HG03095 (cell line): ENCODE measurements at regions not wholly inside any gene's neighbourhood (a gene's known extent, or its start where the extent isn't known, plus 50 kb on each side); places are given as distances from the start of the nearest gene placed in this dataset.
A peak's percentile ranks its signal among the peaks of the same experiment; 100 is the strongest.

Experiments
- ATAC-seq: cut with Tn5 transposase; IDR thresholded peaks from one replicate; pipeline ENCODE4 v1.9.1; 2021; ENCODE audit warnings: moderate library complexity; ENCODE audit not compliant: unreplicated experiment

DNA sequence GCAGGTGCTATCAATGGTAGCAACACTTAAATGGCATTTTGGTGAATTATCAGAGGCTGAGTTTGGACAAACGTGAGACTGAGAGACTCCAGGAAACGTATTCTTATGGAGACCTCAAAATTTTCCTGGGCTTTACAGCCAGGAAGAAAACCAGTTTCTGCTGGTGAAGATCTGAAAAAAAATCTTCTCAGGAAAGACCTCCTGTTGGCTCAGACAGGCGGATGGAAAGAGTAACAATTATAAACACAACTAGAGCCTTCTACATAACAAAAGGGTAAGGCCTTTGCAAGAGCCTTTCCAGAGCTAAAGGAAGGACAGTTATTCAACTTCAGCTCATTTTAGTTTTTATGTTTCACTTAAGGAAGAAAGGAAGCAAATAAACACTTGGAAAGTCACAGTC lies 274.4 kb downstream of the THBS2 start:
- no peak for ATAC-seq

DNA sequence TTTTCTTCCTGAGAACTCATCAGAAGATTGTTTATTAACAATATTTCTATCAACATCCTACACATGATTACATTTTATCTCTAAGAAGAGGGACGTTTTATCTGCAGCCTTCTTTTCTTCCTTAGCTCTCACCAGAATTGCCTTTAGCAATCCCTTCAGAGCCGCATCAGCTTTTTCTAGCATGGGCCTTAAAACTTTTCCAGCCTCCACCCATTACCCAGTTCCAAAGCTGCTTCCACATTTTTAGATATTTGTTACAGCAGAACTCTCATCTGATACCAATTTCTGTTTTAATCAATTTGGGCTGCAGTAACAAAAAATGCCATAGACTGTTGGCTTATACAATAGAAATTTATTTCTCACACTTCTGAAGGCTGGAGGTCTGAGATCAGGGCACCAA lies 281.5 kb downstream of the THBS2 start:
- no peak for ATAC-seq

DNA sequence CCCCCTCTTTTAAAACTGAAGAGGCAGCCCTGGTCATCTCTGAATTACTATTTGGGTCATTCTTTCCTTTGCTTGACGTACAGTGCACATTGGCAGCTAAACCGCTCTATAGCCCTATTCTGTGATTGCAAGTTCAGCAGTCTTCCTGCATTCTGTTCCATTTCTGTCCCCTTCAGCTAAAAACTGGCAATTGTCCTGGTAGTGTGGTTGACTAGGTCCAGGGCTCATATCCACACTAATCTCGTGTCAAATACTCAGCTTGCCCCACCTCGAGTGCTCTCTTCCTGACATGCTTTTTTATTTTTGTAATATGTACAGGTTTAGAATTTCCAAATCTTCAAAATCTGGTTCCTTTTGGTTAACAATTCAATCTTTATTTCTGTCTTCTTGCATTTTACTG lies 282.1 kb downstream of the THBS2 start:
- no peak for ATAC-seq

DNA sequence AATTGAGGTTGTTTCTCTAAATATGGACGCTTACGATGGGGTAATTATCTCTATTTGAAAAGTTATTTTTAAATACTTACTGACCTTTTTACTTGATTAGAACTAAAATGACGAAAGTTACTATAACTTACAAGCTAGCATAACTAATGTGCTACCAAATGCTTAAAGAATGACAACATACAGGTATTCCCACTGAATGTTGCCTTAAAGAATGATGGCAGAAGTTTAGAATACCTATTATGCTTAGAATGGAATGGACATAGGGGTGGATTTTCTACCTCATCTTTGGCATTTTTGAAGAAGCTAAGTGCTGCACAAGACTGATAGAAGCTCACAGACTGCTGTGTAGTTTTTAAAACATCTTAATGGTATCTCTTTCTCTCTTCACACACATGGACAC lies 284.8 kb downstream of the THBS2 start:
- no peak for ATAC-seq

DNA sequence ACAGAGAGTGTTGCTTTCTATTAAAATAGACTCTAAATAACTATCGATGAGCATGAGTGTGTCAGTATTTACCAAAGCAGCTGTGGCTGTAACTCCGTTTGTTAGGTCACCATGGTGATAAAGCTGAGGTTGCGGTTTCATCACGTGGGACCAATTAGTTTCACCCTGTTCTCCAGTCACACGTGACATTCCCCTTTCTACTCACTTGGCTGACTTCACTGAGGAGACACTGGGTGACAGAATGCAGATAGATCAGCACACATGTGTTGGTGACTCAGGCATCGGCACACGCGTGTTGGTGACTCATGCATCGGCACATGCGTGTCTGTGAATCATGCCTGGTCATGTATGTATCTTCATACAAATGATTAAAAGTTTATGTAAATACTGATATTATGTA lies 285.4 kb downstream of the THBS2 start:
- no peak for ATAC-seq

DNA sequence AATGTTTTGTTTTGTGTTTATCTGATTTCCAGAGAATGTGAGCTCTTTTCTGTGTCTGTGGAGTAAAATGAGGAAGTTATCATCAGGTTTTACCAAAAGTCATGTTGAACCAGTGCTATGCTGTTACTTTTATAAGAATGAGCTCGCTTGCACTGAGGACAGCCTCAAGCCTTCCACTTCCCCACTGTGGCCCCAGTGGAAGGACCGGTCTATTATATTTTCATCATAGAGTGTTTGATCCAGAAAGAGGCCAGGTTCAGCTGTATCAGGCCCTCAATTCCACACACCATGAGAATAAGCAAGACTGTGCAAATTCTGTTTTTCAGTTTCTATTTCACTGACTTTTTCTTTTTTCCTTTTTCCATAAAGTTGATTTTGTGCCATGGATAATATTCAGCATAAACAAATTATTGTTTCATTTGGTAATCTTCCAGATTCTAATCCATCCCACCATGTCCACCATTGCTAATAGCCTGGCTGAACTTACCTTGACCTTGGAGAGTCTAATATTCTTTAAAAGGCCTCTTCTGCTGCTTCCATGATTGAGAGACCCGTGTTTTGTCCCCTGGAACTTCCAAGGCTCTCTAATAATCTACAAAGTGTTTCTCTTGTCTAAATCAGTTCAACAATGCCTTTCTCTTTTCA lies 286.2 kb downstream of the THBS2 start:
- no peak for ATAC-seq

DNA sequence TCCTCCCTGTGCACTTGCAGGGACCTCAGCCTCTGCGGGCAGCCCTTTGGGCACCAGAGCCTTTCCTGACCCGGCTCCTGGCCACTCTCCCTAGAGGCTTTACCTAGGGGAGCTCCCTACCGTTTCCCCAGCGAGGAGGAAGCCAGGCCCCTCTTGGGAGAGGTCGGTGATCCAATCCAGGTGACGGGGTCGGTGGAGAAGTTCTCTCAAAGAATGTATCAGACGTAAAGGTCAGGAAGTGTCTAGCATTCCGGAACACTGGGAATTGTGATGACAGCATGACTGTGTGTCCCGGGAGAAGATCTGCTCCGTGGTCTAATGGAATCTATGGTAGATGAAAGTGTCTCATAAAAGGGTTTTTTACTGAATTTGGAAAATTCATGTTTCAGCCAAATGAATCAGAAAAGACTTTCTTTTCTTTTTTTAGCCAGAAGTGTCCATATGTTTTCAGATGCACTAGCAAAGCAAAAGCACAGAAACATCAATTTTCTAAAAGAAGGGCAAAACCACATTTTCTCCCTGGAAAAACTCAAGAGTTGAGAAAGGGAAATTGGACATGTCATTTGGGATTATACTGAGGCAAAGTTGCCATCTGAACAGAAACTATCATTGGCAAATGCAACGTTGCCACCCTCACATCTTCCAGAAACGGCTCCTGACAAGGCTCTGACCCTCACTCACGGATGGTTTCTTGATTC lies 289.4 kb downstream of the THBS2 start:
- no peak for ATAC-seq

DNA sequence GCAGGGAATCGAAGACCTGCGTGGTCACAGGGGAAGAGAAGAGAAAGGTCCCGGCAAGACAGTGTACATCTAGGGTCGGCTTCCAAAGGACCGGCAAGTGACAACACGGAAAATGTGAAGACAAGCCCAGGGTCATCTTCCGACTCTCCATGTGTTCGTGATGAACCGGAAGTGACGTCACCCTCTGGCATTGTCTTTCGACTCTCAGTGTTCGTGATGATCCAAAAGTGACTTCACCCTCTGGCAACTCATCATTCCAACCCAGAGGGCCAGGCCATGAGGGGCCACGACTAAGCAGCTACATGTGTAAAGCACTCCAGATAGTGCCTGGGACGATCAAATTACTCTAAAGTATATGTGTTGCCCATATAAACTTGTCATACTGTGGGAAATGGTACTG lies 290.8 kb downstream of the THBS2 start:
- no peak for ATAC-seq

DNA sequence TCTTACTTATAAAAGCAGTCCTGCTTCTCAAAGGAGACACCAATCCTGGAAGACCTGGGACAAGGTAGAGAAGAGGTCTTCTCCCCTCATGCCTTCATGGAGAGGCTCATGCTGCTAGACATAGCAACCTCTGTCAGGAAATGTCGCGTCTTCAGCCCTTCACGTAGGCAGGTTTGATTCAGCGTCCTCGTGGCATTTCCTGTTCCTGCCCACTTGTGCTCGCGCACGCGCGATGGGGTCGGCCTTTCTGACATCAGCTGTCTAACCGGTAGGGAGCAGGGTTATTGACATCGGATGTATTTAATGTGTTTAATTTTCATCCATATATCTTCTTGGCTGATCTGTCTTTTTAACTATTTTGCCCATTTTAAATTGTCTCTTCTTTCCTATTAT lies 292.4 kb downstream of the THBS2 start:
- ATAC-seq = no peak

DNA sequence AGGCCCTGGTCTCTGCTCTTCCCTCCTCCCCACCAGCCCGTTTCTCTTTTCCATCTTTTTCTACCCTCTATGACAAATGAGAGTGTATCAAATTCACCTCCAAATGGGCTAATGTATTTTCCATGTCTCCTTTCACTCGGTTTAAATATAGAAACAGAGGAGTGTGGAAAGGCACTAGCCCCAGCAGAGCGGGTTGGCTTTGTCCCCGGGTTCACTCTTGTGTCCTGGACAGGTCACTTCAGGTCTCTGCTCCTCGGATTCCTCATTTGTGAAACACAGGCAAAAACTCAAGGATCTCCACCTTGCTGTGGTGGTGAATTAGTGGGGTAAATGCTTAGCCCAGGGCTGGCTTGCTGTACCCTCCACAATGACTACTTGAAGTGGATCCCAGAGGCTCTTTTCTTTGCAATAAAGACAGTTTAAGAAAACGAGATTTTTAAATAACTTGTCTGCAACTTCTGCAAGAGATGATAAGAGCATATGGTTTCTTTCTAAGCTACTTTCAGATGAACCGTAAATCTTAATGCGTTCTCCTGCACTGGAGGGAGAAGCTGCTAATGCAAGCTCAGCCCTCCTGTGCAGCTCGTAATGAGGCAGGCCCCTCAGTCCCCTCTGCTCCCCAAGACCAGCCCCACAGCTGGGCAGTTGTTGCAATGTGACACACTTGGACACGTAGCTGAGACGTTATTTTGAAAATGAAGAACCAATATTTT lies 292.9 kb downstream of the THBS2 start:
- ATAC-seq = no peak

DNA sequence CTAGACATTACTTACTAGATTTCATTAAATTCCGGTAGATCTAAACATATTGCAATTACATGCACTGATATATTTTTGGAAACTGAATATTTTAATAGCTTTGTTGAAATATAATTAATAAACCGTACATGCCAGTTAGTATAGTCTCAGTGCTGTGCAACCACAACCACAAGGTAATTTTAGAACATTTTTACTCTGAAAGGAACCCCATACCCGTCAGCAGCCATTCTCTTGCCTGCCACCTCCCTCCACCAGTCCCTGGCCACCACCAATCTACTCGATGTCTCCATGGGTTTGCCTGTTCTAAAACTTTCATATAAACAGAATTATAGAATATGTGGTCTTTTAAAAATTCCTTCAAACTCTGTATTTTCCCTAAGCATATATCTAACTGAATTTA lies 293.9 kb downstream of the THBS2 start:
- ATAC-seq = no peak

DNA sequence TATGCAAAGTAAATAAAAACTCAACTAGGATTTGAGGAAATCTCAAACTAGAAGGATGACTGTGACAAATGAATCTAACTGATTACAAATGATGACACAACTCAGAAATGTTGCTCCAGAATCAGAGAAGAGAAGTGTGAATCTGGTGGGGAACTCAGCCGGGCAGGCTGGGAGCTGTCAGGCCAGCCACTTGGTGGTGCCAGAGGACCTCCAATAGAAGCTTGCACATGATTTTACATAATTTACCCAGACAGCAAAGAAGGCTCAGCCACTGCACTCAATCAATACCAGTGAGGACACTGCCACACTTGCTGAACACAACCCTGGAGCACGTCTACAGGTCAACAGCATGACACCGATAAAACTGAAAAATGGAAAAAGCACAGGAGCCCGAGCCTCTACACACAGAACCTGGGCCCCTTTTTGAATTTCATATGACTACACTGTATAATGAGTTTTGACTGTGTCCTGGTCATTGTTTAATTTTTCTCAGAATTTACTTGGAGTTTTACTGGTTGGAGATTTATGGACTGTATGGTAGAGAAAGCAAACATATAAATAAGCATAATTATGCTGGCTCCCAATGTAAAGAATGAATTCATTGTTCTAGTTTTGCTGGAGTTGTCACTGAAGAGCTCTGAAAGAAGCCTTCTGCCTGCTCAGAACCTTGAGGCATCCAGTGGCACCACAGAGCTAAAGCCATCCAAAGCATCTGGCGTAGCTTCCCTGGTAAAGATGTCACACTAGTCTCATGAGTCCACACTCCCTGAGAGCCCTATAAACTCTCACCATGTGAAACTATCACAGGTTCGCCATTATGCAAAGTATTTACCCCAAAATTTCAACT lies 296.5 kb downstream of the THBS2 start:
- peak; percentile 70 for ATAC-seq

DNA sequence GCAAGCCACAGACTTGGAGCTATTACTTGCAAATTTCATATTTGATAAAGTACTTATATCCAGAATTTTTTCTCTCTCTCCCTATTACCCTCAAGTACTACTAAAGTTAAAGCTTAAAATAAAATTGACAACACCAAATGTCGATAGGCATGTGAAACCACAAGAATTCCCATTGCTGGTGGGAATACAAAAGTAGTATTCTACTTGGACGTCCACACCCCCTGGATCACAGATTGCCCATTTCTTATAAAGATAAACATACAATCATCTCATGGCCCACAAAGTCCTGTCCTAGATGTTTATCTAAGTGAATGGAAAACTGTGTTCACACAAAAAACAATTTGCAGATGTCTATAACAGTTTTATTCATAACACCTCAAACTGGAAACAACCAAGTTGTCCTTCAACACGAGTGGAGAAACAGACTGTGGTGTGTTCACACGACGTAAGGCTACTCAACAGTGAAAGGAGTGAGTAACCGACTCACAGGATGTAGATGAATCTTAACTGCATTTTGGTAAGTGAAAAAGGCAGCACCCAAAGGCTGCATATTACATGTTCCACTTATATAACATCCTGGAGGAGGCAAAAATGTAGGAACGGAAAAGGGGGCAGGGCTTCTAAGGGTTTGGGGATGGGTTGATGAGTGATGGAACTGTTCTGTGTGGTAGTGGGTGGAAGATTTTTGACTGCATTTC lies 297.4 kb downstream of the THBS2 start:
- ATAC-seq = no peak

DNA sequence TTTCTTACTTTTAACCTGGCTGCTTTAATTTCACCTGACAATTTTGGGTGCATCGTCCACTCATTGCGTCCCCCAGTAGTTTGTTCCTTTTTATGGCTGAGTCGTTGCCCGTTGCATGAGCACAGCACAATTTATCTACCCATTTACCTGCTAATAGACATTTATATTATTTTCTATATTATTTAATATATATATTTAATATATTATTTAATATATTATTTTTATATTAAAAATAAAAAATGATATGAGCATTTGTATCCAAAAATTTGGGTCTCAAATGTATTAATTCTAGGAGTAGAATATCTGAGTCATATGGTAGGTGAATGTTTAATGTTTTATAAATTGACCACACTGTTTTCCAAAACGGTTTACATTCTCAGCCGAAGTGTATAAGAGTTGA lies 300.2 kb downstream of the THBS2 start:
- ATAC-seq = no peak

DNA sequence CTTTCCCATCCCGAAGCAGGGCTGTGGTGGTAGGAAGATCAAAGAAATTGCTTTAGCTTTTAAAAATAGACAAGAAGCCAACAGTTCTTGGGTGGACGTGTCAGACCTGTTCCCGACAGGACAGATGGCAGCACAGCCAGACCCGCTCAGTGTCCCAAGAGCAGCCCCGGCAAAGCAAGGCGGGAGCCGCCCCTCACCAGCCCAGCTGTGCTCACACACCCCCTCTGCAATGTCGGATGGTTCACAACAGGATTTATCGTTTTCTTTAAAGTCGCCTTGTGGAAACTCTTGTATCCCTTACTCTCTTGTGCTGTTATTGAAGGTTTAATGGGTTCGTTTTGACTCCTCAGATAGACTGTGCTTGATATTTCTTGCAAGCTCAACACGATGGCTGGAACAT lies 302.4 kb downstream of the THBS2 start:
- ATAC-seq = no peak

DNA sequence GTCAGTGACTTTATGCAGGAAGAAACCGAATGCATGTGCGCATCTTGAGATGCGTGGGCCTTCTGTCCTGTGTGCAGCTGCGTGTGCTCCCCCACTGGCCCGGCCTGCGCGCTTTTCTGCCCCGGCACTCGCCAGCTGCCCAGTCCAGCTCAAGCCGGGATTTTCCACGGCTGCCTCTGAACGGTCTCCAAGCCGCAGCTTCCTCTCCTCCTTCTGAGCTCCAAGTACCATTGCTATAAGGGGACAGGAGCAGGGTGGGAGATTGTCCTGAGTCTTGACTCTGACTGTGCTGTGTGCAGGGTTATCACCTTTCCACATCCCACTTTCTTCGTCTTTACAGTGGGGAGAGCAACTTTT lies 302.8 kb downstream of the THBS2 start:
- ATAC-seq = no peak

DNA sequence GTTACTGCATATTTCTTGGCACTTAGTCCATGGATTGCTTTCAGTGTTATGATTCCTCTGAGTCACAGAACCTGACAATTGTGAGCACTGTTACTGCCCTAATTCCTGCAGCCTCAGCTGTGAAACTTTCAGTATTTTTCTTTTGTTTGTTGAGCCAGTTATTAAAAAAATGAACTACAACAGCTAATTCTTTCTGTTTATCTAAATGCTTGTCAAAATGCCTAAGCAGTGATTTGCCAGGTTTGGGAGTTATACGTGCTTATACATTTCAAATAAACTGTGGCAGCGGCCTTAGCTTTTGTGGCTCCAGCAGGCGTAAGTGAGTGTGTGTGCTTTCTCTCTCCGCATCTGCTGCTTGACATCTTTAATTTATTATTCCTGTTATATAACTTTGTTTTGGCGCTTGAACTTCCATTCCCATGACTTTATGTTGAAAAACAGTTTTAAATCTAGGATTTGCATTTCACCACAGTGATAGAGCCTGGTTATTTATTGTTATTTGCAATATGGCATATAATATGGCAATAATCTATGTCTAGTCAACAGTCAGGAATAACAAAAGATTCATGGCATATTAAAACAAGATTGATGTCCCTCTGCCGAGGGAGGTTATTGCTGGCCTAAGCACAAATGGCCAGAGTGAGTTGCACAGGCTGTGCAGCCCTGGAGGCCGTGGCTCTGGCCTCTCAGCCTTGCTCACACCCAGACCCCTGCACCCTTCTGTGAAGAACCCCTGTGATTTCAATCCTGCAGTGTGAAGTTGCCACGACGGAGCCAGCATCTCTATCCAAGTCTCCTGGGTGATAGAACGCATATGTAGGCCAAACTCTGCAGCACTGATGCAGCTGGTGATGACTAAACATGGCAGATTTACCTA lies 303.4 kb downstream of the THBS2 start:
- no peak for ATAC-seq

DNA sequence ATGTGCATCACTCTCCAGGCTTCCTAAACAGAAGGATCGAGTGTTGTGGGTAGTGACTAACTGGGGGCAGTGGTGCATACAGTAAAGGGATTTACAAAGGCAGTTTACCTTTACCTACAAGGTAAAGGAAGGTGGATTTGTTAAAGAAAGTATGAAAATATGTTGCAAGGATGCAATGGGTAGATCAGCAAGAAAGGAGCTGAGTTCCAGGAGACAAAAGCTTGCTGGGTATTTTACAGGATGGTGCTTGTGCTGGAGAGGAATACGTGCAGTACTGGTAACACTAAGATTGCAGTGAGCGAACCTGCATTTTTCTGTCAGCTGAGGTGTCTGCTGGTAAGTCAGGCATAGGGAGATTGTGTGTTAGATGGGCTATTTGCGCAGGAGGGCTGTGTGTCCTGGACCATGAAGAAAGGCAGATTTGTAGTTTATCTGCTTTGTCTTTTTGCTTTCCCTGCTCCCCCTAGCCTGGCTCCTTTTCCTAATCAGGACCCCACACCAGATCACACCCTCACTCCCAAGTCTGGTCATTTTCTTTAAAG lies 304.6 kb downstream of the THBS2 start:
- ATAC-seq = no peak

DNA sequence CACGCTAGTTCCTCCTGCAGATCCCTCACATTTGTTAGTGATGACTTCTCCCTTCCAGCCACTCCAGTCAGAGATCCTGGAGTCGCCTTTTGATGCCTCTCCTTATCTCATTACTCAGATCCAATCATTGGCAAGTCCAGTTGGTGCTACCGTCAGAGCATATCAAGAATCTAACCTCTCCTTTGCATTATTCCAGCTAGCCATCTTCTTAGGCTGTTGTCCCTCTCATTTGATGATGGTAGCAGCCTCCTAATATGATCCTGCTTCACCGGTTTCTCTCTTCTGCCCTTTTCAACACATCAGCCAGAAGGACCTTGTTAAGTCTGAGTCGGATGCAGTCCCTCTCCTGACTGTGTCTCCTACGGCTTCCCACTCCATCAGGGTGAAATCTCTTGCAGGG lies 305.6 kb downstream of the THBS2 start:
- no peak for ATAC-seq
